PC-9 (cell line): ENCODE measurements at regions not wholly inside any gene's neighbourhood (a gene's known extent, or its start where the extent isn't known, plus 50 kb on each side); places are given as distances from the start of the nearest gene placed in this dataset.

Experiments used
- BruUV-seq: library from RNA; stranded (reverse); fragments of 400-500 nt; replicated peaks from 2 replicates; lab custom pipeline; 2021; lab: Mats Ljungman, UMichigan
- CTCF ChIA-PET: fragments of 300-600 bp; sonication (Branson Sonifier 250); formaldehyde crosslinking; loops from one replicate; lab custom pipeline; 2022; ENCODE audit warnings: antibody characterized with exemption; lab: Charles Lee
- POLR2A ChIA-PET: fragments of 300-600 bp; sonication (Branson Sonifier 250); formaldehyde crosslinking; loops from one replicate; lab custom pipeline; 2022; ENCODE audit warnings: antibody characterized with exemption; ENCODE audit not compliant: unreplicated experiment; lab: Charles Lee
- DNase-seq, 2 experiments: peaks; one replicate each; pipeline versions ENCODE4 v3.0.0 to v3.0.0-alpha.2; 2015 to 2022; ENCODE audit warnings: mixed read lengths in 1 of 2
- H2AFZ ChIP-seq: fragments of 200-600 bp; sonication (generic); 2 replicates; pipeline ENCODE4 v1.8.1; 2017; ENCODE audit warnings: antibody characterized with exemption
- H3F3A ChIP-seq: fragments of 200-600 bp; sonication (generic); 2 replicates; pipeline ENCODE4 v1.8.1; 2017; ENCODE audit warnings: antibody characterized with exemption, mild to moderate bottlenecking, low read depth; ENCODE audit not compliant: insufficient read depth
- H3K27ac ChIP-seq: fragments of 200-600 bp; sonication (generic); 2 replicates; pipeline ENCODE4 v1.6.1; 2016; ENCODE audit warnings: mixed run types
- H3K27me3 ChIP-seq: fragments of 200-600 bp; sonication (generic); 2 replicates; pipeline ENCODE4 v1.6.1; 2016; ENCODE audit warnings: low read depth, mixed run types; ENCODE audit not compliant: insufficient read depth
- H3K36me3 ChIP-seq: fragments of 200-600 bp; sonication (generic); 2 replicates; pipeline ENCODE4 v1.6.1; 2016; ENCODE audit warnings: low read depth, mixed run types
- H3K4me1 ChIP-seq: fragments of 200-600 bp; sonication (generic); replicated peaks from 2 replicates; pipeline ENCODE4 v1.6.1; 2016; ENCODE audit warnings: mixed run types; ENCODE audit not compliant: insufficient read depth
- H3K4me2 ChIP-seq: fragments of 200-600 bp; sonication (generic); 2 replicates; pipeline ENCODE4 v1.6.1; 2017; ENCODE audit warnings: mixed run types
- H3K4me3 ChIP-seq: fragments of 200-600 bp; sonication (generic); 2 replicates; pipeline ENCODE4 v1.6.1; 2016; ENCODE audit warnings: mixed run types
- H3K79me2 ChIP-seq: fragments of 200-600 bp; sonication (generic); 2 replicates; pipeline ENCODE4 v1.6.1; 2017; ENCODE audit warnings: low read depth, mixed run types
- H3K9me2 ChIP-seq: fragments of 200-600 bp; sonication (generic); 2 replicates; pipeline ENCODE4 v1.8.1; 2017; ENCODE audit warnings: mild to moderate bottlenecking; ENCODE audit not compliant: insufficient read depth
- H3K9me3 ChIP-seq: fragments of 200-600 bp; sonication (generic); 2 replicates; pipeline ENCODE4 v1.8.1; 2016; ENCODE audit warnings: low read depth; ENCODE audit not compliant: insufficient read depth
- H4K20me1 ChIP-seq: fragments of 200-600 bp; sonication (generic); 2 replicates; pipeline ENCODE4 v1.8.1; 2017; ENCODE audit not compliant: insufficient read depth
- EZH2 ChIP-seq: fragments of 200-600 bp; sonication (generic); IDR thresholded peaks from 2 replicates; pipeline ENCODE4 v1.8.0; 2017; ENCODE audit warnings: antibody characterized with exemption, low read depth
- intact Hi-C: fragments of 100-400 bp; cut with micrococcal nuclease; formaldehyde crosslinking; loops from one replicate; pipeline ENCODE4 v1.10.0; 2022; ENCODE audit not compliant: unreplicated experiment
- TF ChIP-seq, protein P1 (sequence below): fragments of 200-600 bp; sonication (generic); conservative IDR thresholded peaks from 2 replicates; pipeline ENCODE4 v1.6.1; 2017; ENCODE audit warnings: mixed run types, antibody characterized with exemption, mild to moderate bottlenecking, moderate library complexity

DNA sequence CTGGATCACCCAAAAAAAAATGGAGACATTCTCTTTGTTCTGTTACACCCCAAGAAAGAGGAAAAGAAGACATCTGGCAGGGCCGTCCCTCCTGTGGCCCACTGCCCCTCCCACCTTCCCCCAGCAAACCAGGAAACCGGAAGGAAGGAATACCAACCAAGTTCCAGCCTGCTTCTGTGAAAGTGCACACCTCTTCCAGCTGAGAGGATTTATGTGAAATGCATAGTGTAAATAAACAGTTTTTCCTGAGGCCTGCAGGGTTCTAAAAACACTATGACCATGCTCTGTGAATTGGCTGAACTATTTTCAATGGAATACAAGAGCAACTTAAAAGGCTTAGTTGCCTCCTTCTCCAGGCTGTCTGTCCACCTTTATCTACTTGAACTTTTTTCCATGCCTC lies 50.0 kb upstream of the CHST1 start:
- DNase-seq, result no peak
- intact Hi-C loops, result no loop called here
- Histone ChIP-seq H3K79me2 (no peaks in the 10 kb centered on the region), H3K9me3 (no peaks in the 10 kb centered on the region), H3K27me3 (peaks cover 95% of the 10 kb centered on the region), H3K9me2 (no peaks in the 10 kb centered on the region), H3K4me2 (no peak overlapping the region), H2AFZ (no peak overlapping the region), H3K36me3 (no peaks in the 10 kb centered on the region), H4K20me1 (no peaks in the 10 kb centered on the region), H3K4me3 (no peak overlapping the region), H3K27ac (no peak overlapping the region), H3K4me1 (no peaks in the 10 kb centered on the region), H3F3A (no peaks in the 10 kb centered on the region)
- TF ChIP-seq, protein P1, sequence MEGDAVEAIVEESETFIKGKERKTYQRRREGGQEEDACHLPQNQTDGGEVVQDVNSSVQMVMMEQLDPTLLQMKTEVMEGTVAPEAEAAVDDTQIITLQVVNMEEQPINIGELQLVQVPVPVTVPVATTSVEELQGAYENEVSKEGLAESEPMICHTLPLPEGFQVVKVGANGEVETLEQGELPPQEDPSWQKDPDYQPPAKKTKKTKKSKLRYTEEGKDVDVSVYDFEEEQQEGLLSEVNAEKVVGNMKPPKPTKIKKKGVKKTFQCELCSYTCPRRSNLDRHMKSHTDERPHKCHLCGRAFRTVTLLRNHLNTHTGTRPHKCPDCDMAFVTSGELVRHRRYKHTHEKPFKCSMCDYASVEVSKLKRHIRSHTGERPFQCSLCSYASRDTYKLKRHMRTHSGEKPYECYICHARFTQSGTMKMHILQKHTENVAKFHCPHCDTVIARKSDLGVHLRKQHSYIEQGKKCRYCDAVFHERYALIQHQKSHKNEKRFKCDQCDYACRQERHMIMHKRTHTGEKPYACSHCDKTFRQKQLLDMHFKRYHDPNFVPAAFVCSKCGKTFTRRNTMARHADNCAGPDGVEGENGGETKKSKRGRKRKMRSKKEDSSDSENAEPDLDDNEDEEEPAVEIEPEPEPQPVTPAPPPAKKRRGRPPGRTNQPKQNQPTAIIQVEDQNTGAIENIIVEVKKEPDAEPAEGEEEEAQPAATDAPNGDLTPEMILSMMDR, result no peak
- TF ChIP-seq EZH2, result no peak
- BruUV-seq, result no TSS peak
- ChIA-PET POLR2A (no interaction called here), CTCF (no interaction called here)
